Jurkat, Clone E6-1 (cell line): ENCODE measurements at regions not wholly inside any gene's neighbourhood (a gene's known extent, or its start where the extent isn't known, plus 50 kb on each side); places are given as distances from the start of the nearest gene placed in this dataset.
"Not testable (repeated sequence)": the region's sequence is repeated elsewhere in the genome, so short reads cannot be mapped to it uniquely, and the experiment has no call there.

Experiments
- DNase-seq: peaks from one replicate; pipeline ENCODE4 v3.0.0-alpha.2; 2011; ENCODE audit warnings: low read depth, low spot score
- H3K4me3 ChIP-seq: 2 replicates; pipeline ENCODE4 v1.5.1; 2011; ENCODE audit warnings: mild to moderate bottlenecking, low read length, control low read depth, moderate library complexity

DNA sequence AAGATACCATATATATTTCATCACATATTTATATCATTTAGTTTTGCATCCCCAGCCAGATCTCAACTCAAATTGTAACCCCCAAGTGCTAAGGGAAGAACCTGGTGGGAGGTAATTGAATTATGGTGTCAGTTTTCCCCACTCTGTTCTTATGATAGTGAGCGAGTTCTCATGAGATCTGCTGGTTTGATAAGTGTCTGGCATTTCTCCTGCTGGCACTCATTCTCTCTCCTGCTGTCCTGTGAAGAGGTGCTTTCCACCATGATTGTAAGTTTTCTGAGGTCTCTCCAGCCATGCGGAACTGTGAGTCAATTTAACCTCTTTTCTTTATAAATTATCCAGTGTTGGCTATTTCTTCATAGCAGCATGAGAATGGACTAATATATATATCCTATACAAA lies 462.5 kb upstream of the SLITRK5 start:
- no peak overlapping the region for H3K4me3 ChIP-seq

DNA sequence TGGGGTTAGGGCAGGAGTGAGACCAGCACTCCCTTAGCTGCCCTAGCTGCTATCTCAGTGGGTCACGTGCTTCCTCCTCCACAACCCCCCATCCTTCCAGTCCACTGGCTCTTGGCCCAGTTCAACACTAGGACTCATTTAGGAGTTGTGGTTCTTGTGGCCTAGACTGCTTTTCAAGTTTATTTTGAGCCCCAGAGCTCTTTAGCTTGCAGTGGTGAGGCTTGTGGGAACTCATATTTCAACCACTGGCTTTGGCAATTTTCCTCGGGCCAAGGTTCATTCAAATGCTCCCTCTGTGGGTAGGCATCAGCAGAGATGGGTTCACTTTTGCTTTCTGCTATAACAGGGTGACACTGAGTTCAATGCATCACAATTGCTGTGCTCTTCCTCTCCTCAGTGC lies 436.2 kb upstream of the SLITRK5 start:
- no peak overlapping the region for H3K4me3 ChIP-seq
- DNase-seq, result peak; percentile 7

More for the DNA sequence above, 462.5 kb upstream of the SLITRK5 start:
- DNase-seq, result no peak

GRCh38 chr13:87235621-87236020 lies 435.6 kb upstream of the SLITRK5 start:
- no peak overlapping the region for H3K4me3 ChIP-seq
- DNase-seq, result no peak

GRCh38 chr13:87244256-87244890 lies 426.8 kb upstream of the SLITRK5 start:
- no peak overlapping the region for H3K4me3 ChIP-seq
- DNase-seq, result no peak

DNA sequence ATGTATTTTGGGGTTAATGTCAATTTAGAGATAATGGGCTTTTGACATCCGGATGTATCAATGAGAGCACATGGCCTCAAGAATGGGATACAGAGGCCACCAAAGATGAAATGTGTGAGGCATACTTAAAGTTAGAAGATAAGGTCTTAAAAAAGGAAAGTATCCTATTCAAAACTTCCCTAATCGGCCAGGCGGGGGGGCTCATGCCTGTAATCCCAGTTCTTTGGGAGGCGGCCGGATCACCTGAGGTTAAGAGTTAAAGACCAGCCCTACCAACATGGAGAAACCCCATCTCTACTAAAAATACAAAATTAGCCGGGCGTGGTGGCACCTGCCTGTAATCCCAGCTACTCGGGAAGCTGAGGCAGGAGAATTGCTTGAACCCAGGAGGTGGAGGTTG lies 421.3 kb upstream of the SLITRK5 start:
- not testable (repeated sequence) for H3K4me3 ChIP-seq, DNase-seq

GRCh38 chr13:87255394-87255793 lies 415.8 kb upstream of the SLITRK5 start:
- H3K4me3 ChIP-seq, result no peak overlapping the region
- no peak for DNase-seq

- H3K4me3 ChIP-seq, result no peak overlapping the region
- peak; percentile 2 for DNase-seq
Measured at GRCh38 chr13:87259479-87260083, 411.6 kb upstream of the SLITRK5 start.

DNA sequence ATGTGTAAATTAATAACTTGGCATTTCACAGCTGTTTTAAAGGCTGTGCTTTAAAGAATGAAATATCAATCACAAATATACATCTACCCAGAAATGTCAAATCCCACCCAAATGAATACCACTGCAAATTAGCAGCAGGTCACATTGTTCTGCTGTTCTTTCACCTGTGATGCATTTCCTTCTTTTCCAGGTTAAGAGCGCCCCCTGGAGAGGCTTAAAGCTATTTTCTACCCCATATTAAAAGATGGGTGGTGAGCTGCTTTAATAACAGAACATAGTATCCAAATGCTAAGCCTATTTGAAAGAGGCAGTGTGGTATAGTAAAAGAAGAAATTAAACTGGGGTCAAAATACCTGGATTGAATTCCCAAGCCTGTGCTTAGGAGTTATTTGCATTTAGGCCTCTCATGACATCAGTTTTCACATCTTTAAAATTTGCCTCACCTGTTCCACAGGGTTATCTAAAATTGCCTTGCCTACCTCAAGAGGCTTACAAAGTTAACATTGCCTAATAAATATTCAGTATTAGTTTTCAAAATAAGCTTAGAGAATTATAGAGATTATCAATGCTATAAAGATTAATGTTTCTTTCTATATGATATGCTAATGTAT lies 396.9 kb upstream of the SLITRK5 start:
- peak; percentile 32 for DNase-seq
- H3K4me3 ChIP-seq, result no peak overlapping the region

DNA sequence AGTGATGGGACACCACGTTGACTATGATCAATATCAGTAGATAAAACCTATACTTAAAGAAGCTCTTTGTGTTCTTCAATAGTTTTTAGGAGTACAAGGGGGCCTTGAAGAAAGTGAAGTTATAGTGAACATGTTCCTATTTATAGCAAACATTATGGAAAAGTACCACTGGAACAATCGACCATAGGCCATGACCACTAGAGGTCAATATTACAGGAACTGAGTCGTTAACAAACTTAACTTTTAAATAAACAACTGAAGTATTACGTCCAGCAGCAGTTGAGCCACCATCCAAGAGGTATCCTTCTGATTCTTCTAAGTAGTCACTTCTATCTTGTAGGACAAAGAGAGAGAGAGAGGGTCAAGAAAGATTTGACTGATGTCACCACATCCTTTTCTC lies 391.0 kb upstream of the SLITRK5 start:
- H3K4me3 ChIP-seq, result no peak overlapping the region
- no peak for DNase-seq

DNA sequence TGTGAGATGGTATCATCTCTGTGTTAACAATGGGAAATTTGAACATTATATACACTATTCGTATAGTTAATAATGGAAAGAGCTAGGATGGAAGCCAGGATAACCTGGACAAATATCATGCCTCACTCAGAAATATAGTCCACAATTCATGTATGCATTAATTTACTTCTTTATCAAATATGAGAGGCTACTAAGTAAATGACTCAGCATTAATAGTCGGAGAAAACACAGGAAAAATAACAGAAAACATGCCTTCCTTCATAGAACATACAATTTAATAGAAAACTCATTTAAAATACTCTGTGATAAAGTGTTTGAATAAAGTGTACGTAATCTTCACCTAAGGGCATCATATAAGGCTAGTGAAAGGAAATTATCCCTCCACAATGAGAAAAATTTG lies 383.4 kb upstream of the SLITRK5 start:
- H3K4me3 ChIP-seq, result no peak overlapping the region
- DNase-seq, result no peak

DNA sequence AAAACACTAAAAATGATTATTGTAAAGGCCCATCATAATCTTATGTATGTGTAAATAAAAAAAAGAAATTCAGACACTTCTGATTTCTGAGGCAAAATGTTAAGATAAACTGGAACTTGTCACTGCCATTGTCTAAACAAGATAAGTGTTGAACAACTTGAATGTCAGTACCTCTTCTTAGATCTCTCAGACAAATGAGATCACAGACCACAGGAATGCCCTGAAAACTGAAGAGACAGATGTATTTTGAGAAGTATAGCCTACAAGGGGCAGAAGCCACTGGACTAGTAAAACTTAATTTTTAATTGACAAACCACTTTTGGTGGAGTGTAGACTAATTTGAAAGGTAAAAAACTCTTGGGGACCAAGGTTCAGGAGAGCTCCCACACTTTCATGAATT lies 375.5 kb upstream of the SLITRK5 start:
- no peak for DNase-seq
- H3K4me3 ChIP-seq, result no peak overlapping the region

- no peak overlapping the region for H3K4me3 ChIP-seq
- no peak for DNase-seq
Measured at GRCh38 chr13:87302034-87302433, 369.1 kb upstream of the SLITRK5 start.

DNA sequence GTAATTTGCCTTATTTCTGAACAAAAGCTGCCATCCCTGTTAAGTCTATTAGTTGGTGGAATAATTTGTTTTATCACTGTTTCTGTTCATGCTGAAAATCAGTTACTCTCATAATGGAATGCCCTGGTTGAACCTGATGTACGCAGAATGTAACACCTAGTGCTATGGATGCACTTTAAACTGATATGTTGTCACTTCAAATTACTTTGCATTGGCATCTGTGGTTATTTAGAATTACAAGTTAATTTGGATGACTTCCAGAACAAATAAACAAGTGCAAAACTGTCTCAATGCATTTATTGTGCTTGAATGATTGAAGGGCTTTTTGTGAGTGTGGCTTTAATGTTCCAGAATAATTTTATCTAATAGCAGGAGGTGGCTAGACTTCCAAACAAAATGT lies 368.2 kb upstream of the SLITRK5 start:
- no peak overlapping the region for H3K4me3 ChIP-seq
- no peak for DNase-seq

GRCh38 chr13:87311165-87311564 lies 360.0 kb upstream of the SLITRK5 start:
- no peak overlapping the region for H3K4me3 ChIP-seq
- DNase-seq, result no peak

GRCh38 chr13:87314822-87315221 lies 356.3 kb upstream of the SLITRK5 start:
- H3K4me3 ChIP-seq, result no peak overlapping the region
- DNase-seq, result no peak

DNA sequence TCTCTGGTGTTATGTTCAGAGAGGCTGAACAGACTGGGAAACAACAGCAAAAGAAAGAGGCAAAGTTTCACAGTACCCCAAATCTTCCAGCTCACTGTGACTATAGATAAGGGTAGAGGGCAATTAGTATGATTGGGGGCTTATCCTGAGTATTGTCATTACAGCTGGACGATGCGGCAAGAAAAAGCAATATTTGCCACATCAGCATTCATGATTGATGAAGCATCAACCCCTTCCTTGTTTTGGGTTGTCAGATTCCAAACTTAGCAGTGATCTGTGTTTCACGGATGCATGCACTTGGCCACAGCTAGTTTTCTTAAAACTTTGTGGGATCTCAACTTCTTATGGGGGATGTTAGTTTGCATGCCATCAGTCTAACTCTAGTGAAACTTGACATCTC lies 348.8 kb upstream of the SLITRK5 start:
- H3K4me3 ChIP-seq, result no peak overlapping the region
- DNase-seq, result no peak

DNA sequence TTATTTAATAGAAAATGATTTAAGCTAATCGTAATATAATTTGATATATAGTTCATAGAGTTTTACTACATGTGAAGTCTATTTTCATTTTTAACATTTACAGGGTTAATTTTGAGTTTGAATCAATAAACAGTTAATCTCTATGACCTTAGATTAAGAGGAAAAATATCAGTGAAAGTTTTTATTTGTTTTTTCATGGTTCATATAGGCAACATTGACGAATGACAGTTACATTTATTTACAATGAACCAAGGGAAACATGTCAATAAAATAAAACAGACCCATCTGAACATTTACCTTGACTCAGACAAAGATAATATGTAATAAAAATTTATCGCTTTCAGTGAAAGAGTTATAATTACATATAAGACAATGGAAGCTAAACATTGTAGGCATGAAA lies 346.6 kb upstream of the SLITRK5 start:
- no peak for DNase-seq
- no peak overlapping the region for H3K4me3 ChIP-seq

GRCh38 chr13:87331178-87331577 lies 340.0 kb upstream of the SLITRK5 start:
- no peak for DNase-seq
- H3K4me3 ChIP-seq, result no peak overlapping the region

GRCh38 chr13:87333599-87333998 lies 337.6 kb upstream of the SLITRK5 start:
- no peak overlapping the region for H3K4me3 ChIP-seq
- DNase-seq, result no peak

DNA sequence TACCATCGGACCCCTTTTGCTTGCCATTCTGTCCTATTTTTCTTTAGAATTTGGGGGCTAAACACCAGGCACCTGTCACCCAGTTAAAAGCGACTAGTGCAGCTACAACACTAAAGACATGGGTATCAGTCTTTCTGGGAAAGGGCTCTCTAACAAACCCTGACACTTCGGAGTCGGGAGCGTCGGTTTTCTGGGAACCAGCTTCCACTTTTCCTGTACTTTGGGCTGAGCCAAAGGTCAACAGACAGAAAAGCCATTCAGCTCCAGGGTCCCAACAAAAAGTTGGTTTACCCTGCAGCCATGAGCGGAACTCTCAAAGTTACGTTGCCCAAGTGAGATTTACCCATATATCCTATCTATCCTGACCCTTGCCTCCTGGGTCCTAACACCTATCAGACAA lies 337.0 kb upstream of the SLITRK5 start:
- H3K4me3 ChIP-seq, result no peak overlapping the region
- no peak for DNase-seq

GRCh38 chr13:87336346-87336889 lies 334.8 kb upstream of the SLITRK5 start:
- H3K4me3 ChIP-seq, result not testable (repeated sequence)

More at GRCh38 chr13:87336346-87336889, 334.8 kb upstream of the SLITRK5 start:
- not testable (repeated sequence) for DNase-seq
